HepG2 (cell line): ENCODE measurements at regions not wholly inside any gene's neighbourhood (a gene's known extent, or its start where the extent isn't known, plus 50 kb on each side); places are given as distances from the start of the nearest gene placed in this dataset.

Experiments used
- ATAC-seq: fragments of 200-7000 bp; cut with Tn5 transposase; 3 replicates; pipeline ENCODE4 v1.9.1; 2020; ENCODE audit warnings: mild to moderate bottlenecking, moderate library complexity
- BruUV-seq: library from RNA; stranded (reverse); fragments of 400-500 nt; replicated peaks from 2 replicates; lab custom pipeline; 2021; lab: Mats Ljungman, UMichigan
- CTCF ChIA-PET: fragments of 300-600 bp; formaldehyde crosslinking; extraction: SDS; loops from one replicate; lab custom pipeline; 2021; ENCODE audit warnings: low total read pairs, inconsistent platforms, low intra/inter-chr PET ratio; lab: Yijun Ruan, JAX
- POLR2A ChIA-PET: fragments of 350-600 bp; sonication (Branson Sonifier 250); formaldehyde crosslinking; loops from one replicate; lab custom pipeline; 2020; ENCODE audit warnings: antibody characterized with exemption, inconsistent platforms; lab: Yijun Ruan, JAX
- DNase-seq: peaks from one replicate; pipeline ENCODE4 v3.0.0-alpha.2; 2015; ENCODE audit warnings: low spot score
- FAIRE-seq: peaks from 3 replicates; lab custom pipeline; 2011; peaks lifted over from hg19 to GRCh38; lab: Jason Lieb, UNC
- H2AFZ ChIP-seq: one replicate; pipeline ENCODE4 v1.6.1; 2011; ENCODE audit warnings: low read length, inconsistent platforms
- H3K27ac ChIP-seq: fragments of 300-600 bp; 3 replicates; pipeline ENCODE4 v1.8.0; 2011; ENCODE audit warnings: mixed run types, mild to moderate bottlenecking, mixed read lengths, low read length, inconsistent platforms; ENCODE audit not compliant: insufficient read depth; ENCODE audit errors: extremely low read length
- H3K27me3 ChIP-seq, 2 experiments: fragments of 200-600 bp in 1 of 2; 2 replicates in 1 of 2; 3 replicates in 1 of 2; pipeline versions ENCODE4 v1.6.0 to v1.8.0; 2011; ENCODE audit warnings: low read length in 2 of 2, mild to moderate bottlenecking in 2 of 2, moderate library complexity in 2 of 2, inconsistent platforms in 1 of 2; ENCODE audit not compliant: insufficient read depth in 2 of 2, control insufficient read depth in 1 of 2
- H3K36me3 ChIP-seq, 2 experiments: fragments of 200-600 bp in 1 of 2; replicated peaks in 1 of 2; 2 replicates in 1 of 2; 3 replicates in 1 of 2; pipeline versions ENCODE4 v1.5.1 to v1.8.0; 2011; ENCODE audit warnings: low read length in 2 of 2, inconsistent platforms in 1 of 2; ENCODE audit not compliant: insufficient read depth in 2 of 2, control insufficient read depth in 1 of 2
- H3K4me1 ChIP-seq: 2 replicates; pipeline ENCODE4 v1.5.1; 2012; ENCODE audit warnings: low read length, inconsistent platforms; ENCODE audit not compliant: insufficient read depth
- H3K4me2 ChIP-seq: 2 replicates; pipeline ENCODE4 v1.6.0; 2011; ENCODE audit warnings: low read depth, low read length, inconsistent platforms
- H3K4me3 ChIP-seq, 3 experiments: fragments of 200-600 bp in 1 of 3; sonication (generic), shearing (Covaris generic) in 1 of 3; replicated peaks in 1 of 3; 2 replicates each; pipeline ENCODE4 v1.5.1; 2011 to 2016; ENCODE audit warnings: low read length in 3 of 3, inconsistent platforms in 2 of 3, low read depth in 2 of 3, mild to moderate bottlenecking in 2 of 3, control low read depth in 1 of 3, mixed read lengths in 1 of 3; ENCODE audit not compliant: insufficient read depth in 1 of 3
- H3K79me2 ChIP-seq: one replicate; pipeline ENCODE4 v1.6.1; 2011; ENCODE audit warnings: low read length, inconsistent platforms; ENCODE audit not compliant: insufficient read depth
- H3K9ac ChIP-seq: 2 replicates; pipeline ENCODE4 v1.6.0; 2011; ENCODE audit warnings: mild to moderate bottlenecking, low read depth, low read length, inconsistent platforms; ENCODE audit not compliant: insufficient read depth
- H3K9me3 ChIP-seq: 2 replicates; pipeline ENCODE4 v1.5.1; 2012; ENCODE audit warnings: mild to moderate bottlenecking, low read length
- H4K20me1 ChIP-seq: 2 replicates; pipeline ENCODE4 v1.6.0; 2011; ENCODE audit warnings: inconsistent platforms, mild to moderate bottlenecking, low read length, moderate library complexity; ENCODE audit not compliant: insufficient read depth
- MAF1 ChIP-seq: sonication (generic); formaldehyde crosslinking; IDR thresholded peaks from 2 replicates; pipeline ENCODE4 v1.5.0; 2020; ENCODE audit warnings: missing genetic modification reagents, borderline replicate concordance
- NFKB2 ChIP-seq: sonication (generic); formaldehyde crosslinking; IDR thresholded peaks from 2 replicates; pipeline ENCODE4 v1.4.0; 2020; ENCODE audit warnings: missing genetic modification reagents, borderline replicate concordance
- RCOR2 ChIP-seq: IDR thresholded peaks from 2 replicates; pipeline ENCODE4 v1.6.1; 2016; ENCODE audit warnings: missing biosample characterization, missing genetic modification reagents
- SAFB2 ChIP-seq: sonication (generic); formaldehyde crosslinking; IDR thresholded peaks from 2 replicates; pipeline ENCODE4 v1.5.1; 2020; ENCODE audit warnings: missing genetic modification reagents, low read depth, mild to moderate bottlenecking, borderline replicate concordance
- SKI ChIP-seq: fragments of 450-650 bp; IDR thresholded peaks from one replicate; pipeline ENCODE4 v1.6.1; 2018; ENCODE audit warnings: mild to moderate bottlenecking; ENCODE audit not compliant: partially characterized antibody
- ZBTB7B ChIP-seq: sonication (generic); formaldehyde crosslinking; IDR thresholded peaks from 2 replicates; pipeline ENCODE4 v1.4.0; 2020; ENCODE audit warnings: missing genetic modification reagents
- ZFX ChIP-seq: sonication (generic); formaldehyde crosslinking; IDR thresholded peaks from 2 replicates; pipeline ENCODE4 v1.4.0; 2020; ENCODE audit warnings: mild to moderate bottlenecking, low read depth, missing genetic modification reagents, moderate library complexity
- ZNF547 ChIP-seq: sonication (generic); formaldehyde crosslinking; IDR thresholded peaks from 2 replicates; pipeline ENCODE4 v1.5.1; 2020; ENCODE audit warnings: mild to moderate bottlenecking, missing genetic modification reagents
- ZNF570 ChIP-seq: sonication (generic); formaldehyde crosslinking; IDR thresholded peaks from 2 replicates; pipeline ENCODE4 v1.4.0; 2020; ENCODE audit warnings: mild to moderate bottlenecking, missing genetic modification reagents, borderline replicate concordance
- ZNF749 ChIP-seq: sonication (generic); formaldehyde crosslinking; IDR thresholded peaks from 2 replicates; pipeline ENCODE4 v1.8.0; 2022; ENCODE audit warnings: mild to moderate bottlenecking, missing genetic modification reagents, moderate library complexity, borderline replicate concordance
- WGBS: methylation state at CpG from one replicate; pipeline ENCODE4 v1.1.6; 2017; ENCODE audit warnings: low lambda C conversion rate; 5-methylcytosine and 5-hydroxymethylcytosine counted together
- in situ Hi-C: cut with HindIII; loops from 2 replicates; pipeline ENCODE4 v1.10.0; 2017; ENCODE audit warnings: low pct_unique_long_range_greater_than_20kb; ENCODE audit not compliant: extremely low pct_ligation_motif_present
- intact Hi-C: fragments of 100-400 bp; cut with micrococcal nuclease; formaldehyde crosslinking; loops from one replicate; pipeline ENCODE4 v1.10.0; 2022; ENCODE audit not compliant: unreplicated experiment
- TF ChIP-seq, protein P1 (sequence below), 2 experiments: sonication (generic) in 1 of 2; formaldehyde crosslinking in 1 of 2; IDR thresholded peaks; 2 replicates each; pipeline versions ENCODE4 v1.6.1 to v1.9.0; 2014 to 2022; ENCODE audit warnings: antibody characterized with exemption in 1 of 2, borderline replicate concordance in 1 of 2, inconsistent platforms in 1 of 2, low read depth in 1 of 2, missing genetic modification reagents in 1 of 2
- TF ChIP-seq, protein P2 (sequence below): IDR thresholded peaks from 2 replicates; pipeline ENCODE4 v1.6.1; 2016; ENCODE audit warnings: missing compliant biosample characterization, missing genetic modification reagents, borderline replicate concordance
- TF ChIP-seq, protein P3 (sequence below): sonication (generic); formaldehyde crosslinking; conservative IDR thresholded peaks from 2 replicates; pipeline ENCODE4 v1.4.0; 2020; ENCODE audit warnings: missing genetic modification reagents

DNA sequence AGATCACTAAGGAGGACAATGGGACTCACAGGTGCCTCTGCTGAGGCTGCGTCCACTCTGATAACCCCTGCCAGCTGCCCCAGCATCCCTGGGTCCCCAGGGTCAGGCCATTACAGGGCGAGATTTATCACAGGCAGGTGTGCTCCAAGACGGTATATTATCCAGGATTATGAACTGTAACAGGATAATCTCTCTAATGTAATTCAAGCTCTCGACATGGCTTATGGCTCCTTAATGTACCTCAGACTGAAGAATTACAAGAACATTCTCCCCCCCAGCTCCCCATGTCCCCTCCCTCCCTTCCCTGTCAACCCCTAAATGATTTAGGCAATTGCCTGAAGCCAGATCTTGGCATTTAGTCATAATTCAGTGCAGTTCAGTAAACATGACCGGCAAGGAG, 86.8 kb downstream of the NCR2 start:
- in situ Hi-C loops: no loop called here

DNA sequence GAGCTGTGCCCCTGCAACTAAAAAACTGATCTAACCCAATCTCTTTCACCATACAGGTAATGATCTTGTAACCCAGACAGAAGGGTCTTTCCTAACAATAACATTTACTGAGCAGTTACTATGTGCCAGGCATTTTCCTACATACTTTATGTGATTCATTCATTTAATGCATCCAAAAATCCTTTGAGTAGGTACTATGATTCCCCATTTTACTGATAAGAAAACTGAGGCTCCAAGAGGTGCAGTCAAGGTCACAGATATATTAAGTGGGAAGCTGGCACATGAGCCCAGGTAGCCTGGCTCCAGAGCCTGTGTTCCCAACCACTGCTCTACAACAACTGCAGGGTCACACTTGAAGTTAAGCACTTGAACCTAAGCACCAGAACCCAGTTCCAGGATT, 87.6 kb downstream of the NCR2 start:
- TF ChIP-seq, protein P1, sequence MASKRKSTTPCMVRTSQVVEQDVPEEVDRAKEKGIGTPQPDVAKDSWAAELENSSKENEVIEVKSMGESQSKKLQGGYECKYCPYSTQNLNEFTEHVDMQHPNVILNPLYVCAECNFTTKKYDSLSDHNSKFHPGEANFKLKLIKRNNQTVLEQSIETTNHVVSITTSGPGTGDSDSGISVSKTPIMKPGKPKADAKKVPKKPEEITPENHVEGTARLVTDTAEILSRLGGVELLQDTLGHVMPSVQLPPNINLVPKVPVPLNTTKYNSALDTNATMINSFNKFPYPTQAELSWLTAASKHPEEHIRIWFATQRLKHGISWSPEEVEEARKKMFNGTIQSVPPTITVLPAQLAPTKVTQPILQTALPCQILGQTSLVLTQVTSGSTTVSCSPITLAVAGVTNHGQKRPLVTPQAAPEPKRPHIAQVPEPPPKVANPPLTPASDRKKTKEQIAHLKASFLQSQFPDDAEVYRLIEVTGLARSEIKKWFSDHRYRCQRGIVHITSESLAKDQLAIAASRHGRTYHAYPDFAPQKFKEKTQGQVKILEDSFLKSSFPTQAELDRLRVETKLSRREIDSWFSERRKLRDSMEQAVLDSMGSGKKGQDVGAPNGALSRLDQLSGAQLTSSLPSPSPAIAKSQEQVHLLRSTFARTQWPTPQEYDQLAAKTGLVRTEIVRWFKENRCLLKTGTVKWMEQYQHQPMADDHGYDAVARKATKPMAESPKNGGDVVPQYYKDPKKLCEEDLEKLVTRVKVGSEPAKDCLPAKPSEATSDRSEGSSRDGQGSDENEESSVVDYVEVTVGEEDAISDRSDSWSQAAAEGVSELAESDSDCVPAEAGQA (IDR thresholded peaks at IDR 0.05; ENCODE audit: low read depth): no peak
- TF ChIP-seq, protein P1 (CRISPR knock-in tag; IDR thresholded peaks at IDR 0.05; ENCODE audit: borderline replicate concordance): no peak
- TF ChIP-seq ZNF547 (CRISPR knock-in tag): no peak
- TF ChIP-seq ZBTB7B (CRISPR knock-in tag): no peak
- TF ChIP-seq ZNF570 (CRISPR knock-in tag): no peak
- TF ChIP-seq, protein P2, sequence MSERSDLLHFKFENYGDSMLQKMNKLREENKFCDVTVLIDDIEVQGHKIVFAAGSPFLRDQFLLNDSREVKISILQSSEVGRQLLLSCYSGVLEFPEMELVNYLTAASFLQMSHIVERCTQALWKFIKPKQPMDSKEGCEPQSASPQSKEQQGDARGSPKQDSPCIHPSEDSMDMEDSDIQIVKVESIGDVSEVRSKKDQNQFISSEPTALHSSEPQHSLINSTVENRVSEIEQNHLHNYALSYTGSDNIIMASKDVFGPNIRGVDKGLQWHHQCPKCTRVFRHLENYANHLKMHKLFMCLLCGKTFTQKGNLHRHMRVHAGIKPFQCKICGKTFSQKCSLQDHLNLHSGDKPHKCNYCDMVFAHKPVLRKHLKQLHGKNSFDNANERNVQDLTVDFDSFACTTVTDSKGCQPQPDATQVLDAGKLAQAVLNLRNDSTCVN (CRISPR knock-in tag): no peak
- no peak for TF ChIP-seq ZFX (CRISPR knock-in tag)
- Histone ChIP-seq H3K9ac (no peak overlapping the region), H3K27me3 (peaks cover 5 to 60% of the 10 kb centered on the region in 2 experiments; a peak in 4 of 5 replicates), H2AFZ (no peak overlapping the region), H3K79me2 (no peaks in the 10 kb centered on the region), H3K4me1 (peaks cover 31% of the 10 kb centered on the region), H3K9me3 (peaks cover 8% of the 10 kb centered on the region), H4K20me1 (no peaks in the 10 kb centered on the region), H3K4me3 (no peak overlapping the region), H3K36me3 (no peaks in the 10 kb centered on the region), H3K4me2 (no peak overlapping the region), H3K27ac (no peak overlapping the region)
- no peak for DNase-seq
- intact Hi-C loops: no loop called here
- POLR2A ChIA-PET: no interaction called here
- in situ Hi-C loops: no loop called here
- no peak for FAIRE-seq
- CTCF ChIA-PET: interaction anchor here (2.0 to 4.1 kb wide), 2 partner anchors 54 to 169 kb away, joined by 12 to 63 read pairs; no protein-coding TSS in a partner anchor
- no peak for ATAC-seq
- BruUV-seq: no TSS peak

More for the DNA sequence above, 86.8 kb downstream of the NCR2 start:
- Histone ChIP-seq H3K4me1 (peaks cover 26% of the 10 kb centered on the region), H3K9me3 (peaks cover 8% of the 10 kb centered on the region), H4K20me1 (no peaks in the 10 kb centered on the region), H3K79me2 (no peaks in the 10 kb centered on the region), H3K4me3 (no peak overlapping the region), H3K27ac (no peak overlapping the region), H3K36me3 (no peaks in the 10 kb centered on the region), H2AFZ (no peak overlapping the region), H3K4me2 (no peak overlapping the region), H3K27me3 (peaks cover 5 to 67% of the 10 kb centered on the region in 2 experiments; a peak in 4 of 5 replicates), H3K9ac (no peak overlapping the region)
- CTCF ChIA-PET: no interaction called here
- POLR2A ChIA-PET: no interaction called here
- TF ChIP-seq, protein P3, sequence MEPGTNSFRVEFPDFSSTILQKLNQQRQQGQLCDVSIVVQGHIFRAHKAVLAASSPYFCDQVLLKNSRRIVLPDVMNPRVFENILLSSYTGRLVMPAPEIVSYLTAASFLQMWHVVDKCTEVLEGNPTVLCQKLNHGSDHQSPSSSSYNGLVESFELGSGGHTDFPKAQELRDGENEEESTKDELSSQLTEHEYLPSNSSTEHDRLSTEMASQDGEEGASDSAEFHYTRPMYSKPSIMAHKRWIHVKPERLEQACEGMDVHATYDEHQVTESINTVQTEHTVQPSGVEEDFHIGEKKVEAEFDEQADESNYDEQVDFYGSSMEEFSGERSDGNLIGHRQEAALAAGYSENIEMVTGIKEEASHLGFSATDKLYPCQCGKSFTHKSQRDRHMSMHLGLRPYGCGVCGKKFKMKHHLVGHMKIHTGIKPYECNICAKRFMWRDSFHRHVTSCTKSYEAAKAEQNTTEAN: no peak
- TF ChIP-seq NFKB2 (no peak), SAFB2 (CRISPR knock-in tag) (no peak), MAF1 (CRISPR knock-in tag) (no peak), RCOR2 (CRISPR knock-in tag) (no peak), ZNF749 (CRISPR knock-in tag) (no peak), SKI (no peak)
- FAIRE-seq (no peak), ATAC-seq (no peak), DNase-seq (no peak)
- intact Hi-C loops: no loop called here
- BruUV-seq: no TSS peak
- WGBS: 10% methylated on average over 5 of the region's 5 CpGs
